RPMI8226 (cell line): ENCODE measurements at regions not wholly inside any gene's neighbourhood (a gene's known extent, or its start where the extent isn't known, plus 50 kb on each side); places are given as distances from the start of the nearest gene placed in this dataset.
A peak's percentile ranks its signal among the peaks of the same experiment; 100 is the strongest.
"Not testable (repeated sequence)": the region's sequence is repeated elsewhere in the genome, so short reads cannot be mapped to it uniquely, and the experiment has no call there.

Experiments used
- DNase-seq: peaks from one replicate; pipeline ENCODE4 v3.0.0-alpha.2; 2015

DNA sequence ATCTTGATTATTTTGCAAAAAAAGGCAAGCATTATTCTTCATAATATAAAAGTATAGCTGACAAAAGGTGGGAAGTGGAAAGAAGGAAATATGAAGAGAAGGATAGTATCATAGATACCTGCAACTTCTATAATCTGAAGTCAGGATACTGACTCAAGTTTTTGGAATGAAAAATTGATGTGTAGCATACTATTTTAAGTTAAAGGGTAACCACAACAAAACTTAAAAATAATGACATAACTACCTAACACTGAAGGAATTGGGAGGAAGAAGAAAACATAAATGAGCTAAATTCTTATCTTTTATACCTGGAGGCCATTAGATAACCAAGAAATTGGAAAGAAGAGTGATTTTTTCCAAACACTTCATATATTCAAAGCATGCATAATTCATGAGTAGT is 51.8 kb upstream of the TLE1 start:
- no peak for DNase-seq

DNA sequence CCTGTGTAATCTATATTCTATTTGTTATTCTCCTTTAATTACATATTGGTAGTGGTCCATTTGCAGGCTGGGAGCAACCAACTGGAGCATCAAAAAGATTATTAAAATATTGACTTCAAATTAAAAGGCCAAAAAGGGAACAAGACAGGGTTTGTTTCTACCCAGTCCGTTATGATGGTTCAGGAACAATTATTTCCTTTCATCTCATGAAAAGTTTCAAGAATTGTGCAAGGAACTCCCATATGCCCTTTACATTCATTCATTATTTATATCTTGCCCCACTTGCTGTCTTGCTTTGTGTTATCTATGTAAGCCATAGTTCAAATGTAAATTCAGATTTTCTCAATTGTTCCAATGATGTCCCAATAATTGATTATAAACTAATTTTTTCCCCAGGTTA is 58.7 kb upstream of the TLE1 start:
- DNase-seq, result no peak

- no peak for DNase-seq
Measured at GRCh38 chr9:81753436-81753835, 64.1 kb upstream of the TLE1 start.

- no peak for DNase-seq
Measured at GRCh38 chr9:81754245-81754644, 64.9 kb upstream of the TLE1 start.

GRCh38 chr9:81755721-81756120 is 66.4 kb upstream of the TLE1 start:
- no peak for DNase-seq

DNA sequence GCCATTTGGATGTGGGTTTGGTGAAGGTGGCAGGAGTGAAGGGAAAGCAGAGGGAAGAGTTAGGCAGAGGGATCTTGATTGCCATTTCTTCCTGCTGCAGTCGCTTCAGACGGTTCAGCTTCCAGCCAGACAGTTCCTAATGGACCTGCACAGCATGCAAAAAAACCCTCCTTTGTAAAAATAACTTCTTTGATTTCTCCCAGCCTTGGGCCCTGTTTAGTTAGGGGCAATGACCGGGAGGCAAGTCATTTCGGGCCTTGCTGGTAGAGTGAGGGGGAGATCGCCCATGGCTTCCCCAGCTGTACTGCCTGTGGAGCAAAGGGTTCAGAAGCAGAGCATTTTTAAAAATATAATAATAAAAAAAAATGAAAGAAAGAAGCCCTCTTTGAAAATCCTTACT is 67.2 kb upstream of the TLE1 start:
- DNase-seq, result no peak

GRCh38 chr9:81758123-81758797 is 68.9 kb upstream of the TLE1 start:
- DNase-seq, result no peak

DNA sequence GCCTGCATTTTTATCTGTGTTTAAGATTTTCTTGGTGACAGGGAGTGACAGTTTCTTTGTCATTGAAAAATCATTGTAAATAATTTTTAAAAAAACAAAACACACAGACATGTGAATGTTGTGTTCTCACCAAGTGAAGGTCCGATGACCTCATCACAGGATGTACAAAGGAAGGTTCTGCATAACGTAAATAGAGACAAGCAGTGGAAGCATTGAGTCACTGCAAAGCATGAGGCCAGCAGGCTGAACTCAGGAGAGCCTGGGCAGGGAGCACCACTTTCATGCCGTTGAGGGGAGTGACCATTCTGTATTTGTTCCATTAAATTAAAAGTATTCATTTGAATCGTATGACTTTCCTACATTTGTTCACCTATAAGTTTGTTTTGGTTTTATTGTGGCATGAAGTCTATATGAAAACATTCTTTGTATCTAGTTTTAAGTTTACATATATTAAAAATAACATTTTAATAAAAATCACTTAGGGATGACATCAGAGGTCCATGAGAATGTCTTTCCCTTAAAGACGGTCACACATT is 70.4 kb upstream of the TLE1 start:
- DNase-seq, result no peak

- DNase-seq, result no peak
Measured at GRCh38 chr9:81767921-81768320, 78.6 kb upstream of the TLE1 start.

DNA sequence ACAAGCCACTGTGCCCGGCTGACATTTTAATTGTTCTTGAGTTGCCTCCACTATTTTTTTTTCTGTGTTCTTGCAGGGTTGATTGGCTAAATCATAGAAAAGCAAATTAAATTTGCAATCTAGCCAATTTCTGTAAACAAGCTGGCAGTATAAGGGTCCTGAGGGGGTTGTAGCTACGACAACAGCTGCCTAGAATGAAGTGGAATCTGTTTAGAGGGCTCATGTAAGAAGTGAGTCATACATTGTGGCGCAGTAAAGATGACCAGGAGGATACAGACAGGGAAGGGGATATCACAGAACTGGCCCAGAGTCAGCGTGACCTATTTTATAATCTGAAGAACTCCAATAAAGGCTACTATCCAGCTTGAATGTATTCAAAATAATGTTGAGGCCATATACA is 82.2 kb upstream of the TLE1 start:
- DNase-seq, result no peak

- DNase-seq, result no peak
Measured at GRCh38 chr9:81772144-81772543, 82.8 kb upstream of the TLE1 start.

GRCh38 chr9:81776390-81776789 is 87.0 kb upstream of the TLE1 start:
- peak; percentile 10 for DNase-seq

GRCh38 chr9:81776834-81777233 is 87.5 kb upstream of the TLE1 start:
- DNase-seq, result peak; percentile 13

DNA sequence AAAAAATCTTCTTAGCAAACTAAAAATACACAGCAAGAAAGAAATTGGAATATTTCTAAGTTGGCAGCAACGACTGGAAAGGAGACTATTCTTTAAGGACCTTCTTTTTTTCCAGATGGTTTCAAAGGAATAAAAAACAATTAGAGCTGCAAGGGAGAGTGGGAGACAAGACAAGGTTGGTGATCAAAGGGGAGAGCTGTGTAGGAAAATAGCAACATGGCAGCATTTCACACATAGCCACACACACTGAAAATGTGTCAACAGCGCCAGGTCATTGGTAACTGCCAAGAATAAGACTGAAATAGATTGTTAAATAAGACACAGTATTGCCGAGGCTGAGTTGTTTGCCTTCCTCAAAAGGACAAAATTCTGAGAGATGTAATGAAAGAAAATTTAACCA is 88.1 kb upstream of the TLE1 start:
- no peak for DNase-seq

GRCh38 chr9:81782313-81782995 is 93.1 kb upstream of the TLE1 start:
- no peak for DNase-seq

GRCh38 chr9:81787747-81788632 is 98.6 kb upstream of the TLE1 start:
- DNase-seq, result peak; percentile 25

DNA sequence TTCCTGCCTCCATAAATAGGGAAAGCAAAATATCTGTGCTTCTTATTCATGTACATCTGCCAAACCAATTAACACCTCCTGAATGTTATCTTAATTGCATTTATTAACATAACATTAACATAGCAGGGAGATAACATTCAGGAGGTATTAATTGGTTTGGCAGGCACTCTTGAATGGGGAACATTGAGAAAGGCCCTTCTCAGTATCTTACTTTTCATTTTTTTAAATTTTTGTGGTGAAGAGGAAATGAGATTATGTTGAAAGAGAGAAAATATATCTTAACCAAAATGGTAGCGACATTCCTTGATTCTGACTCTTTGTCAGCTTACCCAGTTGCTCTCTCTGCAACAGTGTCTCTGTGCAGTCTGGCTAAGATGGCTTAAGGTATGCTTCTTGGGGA is 100.4 kb upstream of the TLE1 start:
- no peak for DNase-seq

- DNase-seq, result no peak
Measured at GRCh38 chr9:81790166-81790565, 100.8 kb upstream of the TLE1 start.

- no peak for DNase-seq
Measured at GRCh38 chr9:81791076-81791475, 101.7 kb upstream of the TLE1 start.

DNA sequence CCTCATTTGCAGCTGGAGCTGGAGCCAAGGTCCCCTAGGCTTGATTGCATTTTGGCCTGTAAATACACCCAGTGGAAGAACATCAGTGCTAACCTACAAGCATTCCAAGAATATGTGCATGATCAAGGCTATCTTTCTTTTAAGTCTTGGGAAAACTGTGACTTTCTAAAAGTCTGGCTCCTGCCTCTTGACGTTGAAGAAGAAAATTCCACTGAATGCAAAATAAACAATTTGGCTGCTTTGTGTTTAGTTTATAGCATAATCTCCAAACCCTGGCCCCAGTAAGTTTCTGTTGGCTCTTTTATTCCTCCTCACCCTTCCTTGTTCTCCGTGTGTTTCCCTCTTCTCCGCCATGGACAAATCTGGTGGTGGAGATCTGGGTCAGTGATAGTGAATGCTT is 109.3 kb upstream of the TLE1 start:
- DNase-seq, result no peak

- no peak for DNase-seq
Measured at GRCh38 chr9:81801190-81801589, 111.8 kb upstream of the TLE1 start.

DNA sequence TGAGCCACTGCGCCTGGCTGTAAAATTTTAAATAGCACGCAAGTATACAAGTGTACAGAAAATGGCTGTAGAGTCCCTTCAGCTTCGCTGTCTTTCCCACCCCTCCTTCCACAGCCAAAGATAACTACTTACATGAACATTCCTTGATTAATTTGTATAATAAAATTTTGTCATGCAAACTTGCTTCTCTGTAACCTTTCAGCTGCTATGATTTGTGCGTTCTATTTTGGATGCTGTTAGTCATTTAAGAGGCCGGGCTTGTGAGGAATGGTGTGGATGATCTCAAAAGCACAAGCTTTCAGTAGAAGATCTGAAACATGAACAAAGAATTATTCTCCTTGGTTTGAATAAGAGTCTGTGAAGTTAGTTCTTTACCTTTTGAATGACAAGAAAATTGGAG is 115.0 kb upstream of the TLE1 start:
- no peak for DNase-seq

- DNase-seq, result not testable (repeated sequence)
Measured at GRCh38 chr9:81811688-81812087, 116.5 kb upstream of the SPATA31D4 start.

DNA sequence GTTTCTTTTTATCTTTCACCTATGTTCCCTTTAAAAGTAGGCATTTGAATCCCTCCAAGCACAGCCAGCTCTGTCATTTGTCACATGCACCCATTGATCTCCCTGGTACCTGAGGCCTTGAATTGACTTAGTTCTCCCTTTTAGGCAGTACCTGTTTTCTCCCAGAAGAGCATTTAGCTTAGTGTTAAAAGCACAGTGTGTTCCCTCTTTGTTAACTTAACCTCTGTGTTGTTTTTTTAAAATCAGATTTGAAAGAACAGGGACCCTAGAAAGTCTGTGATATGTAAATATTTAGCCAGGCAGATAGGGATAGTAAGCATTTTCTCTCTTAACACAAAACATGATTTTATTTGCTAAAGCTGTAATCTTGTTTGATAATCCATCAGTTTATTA is 113.8 kb upstream of the SPATA31D4 start:
- DNase-seq, result no peak
